ENCODE measurements at regions not wholly inside any gene's neighbourhood (a gene's known extent, or its start where the extent isn't known, plus 50 kb on each side); places are given as distances from the start of the nearest gene placed in this dataset.

DNA sequence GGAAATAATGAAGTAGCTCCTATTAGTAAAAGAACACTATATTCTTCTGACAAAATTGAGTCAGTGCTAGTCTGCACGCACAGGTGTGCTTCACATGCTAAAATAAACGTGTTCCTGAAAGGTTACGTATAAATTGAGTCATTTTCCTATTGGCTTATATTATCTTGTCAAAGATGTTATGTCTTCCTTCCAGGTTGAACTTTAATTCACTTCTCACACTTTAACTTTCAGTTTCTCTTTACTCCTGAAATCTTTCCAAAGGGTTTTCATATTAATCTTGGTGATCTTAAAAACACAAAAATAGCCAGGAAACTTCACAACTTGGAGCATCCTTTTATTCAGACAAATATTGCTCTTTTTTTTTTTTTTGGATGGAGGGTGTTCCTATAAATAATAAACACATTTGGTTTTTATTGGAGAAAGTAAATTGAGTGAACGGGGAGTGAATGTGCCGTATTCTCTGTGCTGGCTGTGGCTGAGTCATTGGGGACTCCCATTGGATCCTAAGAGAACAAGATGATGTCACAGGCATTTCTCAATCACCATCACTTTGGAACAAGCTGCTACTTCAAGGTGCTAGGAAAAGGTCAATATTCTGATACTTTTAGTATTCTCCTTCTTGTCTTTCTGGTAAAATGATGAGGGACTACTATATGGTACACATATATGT, 150.2 kb upstream of the SPATS2L start:
- Histone ChIP-seq H3K9me3 (replicated peaks) (peaks cover 3% of the 10 kb centered on the region), H3K4me1 (peaks cover 33% of the 10 kb centered on the region), H3K36me3 (no peaks in the 10 kb centered on the region), H3K27me3 (no peaks in the 10 kb centered on the region), H3K27ac (no peak overlapping the region), H3K4me3 (no peak overlapping the region)
- no peak for DNase-seq

DNA sequence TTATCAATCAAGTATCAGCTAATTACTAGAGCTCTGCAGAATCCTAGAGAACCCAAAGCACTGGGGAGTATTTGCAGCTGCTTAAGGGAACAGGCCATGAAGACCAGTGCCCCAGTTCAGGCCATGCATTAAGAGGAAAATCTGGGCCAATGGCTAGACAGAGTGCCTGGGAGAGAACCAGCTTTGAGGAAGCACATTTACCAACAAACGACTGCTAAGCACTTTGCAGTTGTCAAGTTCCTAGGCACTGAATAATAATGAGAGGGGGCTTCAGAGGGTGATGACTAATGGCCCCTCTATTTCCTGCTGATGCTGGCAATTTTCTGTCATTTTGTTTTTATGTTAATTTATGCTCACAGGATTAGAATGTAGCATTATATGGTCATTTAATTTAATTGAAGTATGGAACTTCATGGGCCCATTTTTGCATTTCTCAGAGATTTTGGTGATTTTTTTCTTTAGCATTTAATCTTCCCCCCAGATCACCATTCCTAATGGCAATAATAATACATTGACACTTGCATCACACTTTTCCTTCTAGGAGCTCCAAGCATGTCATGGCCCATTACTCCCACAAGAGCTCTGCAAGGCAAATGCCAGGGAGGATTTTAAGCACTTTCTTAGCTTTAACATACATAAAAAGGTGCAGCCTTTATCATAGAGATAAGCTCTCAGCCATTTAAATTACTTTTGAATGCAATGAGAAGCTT, 147.7 kb upstream of the SPATS2L start:
- Histone ChIP-seq H3K9me3 (replicated peaks) (peaks cover 14% of the 10 kb centered on the region), H3K4me1 (peaks cover 37% of the 10 kb centered on the region), H3K4me3 (peak overlapping the region; percentile 16; the same call in 1 of the 2 replicates), H3K27ac (peak overlapping the region; percentile 91), H3K27me3 (no peaks in the 10 kb centered on the region), H3K36me3 (no peaks in the 10 kb centered on the region)
- peak; percentile 34 to 63 for DNase-seq

DNA sequence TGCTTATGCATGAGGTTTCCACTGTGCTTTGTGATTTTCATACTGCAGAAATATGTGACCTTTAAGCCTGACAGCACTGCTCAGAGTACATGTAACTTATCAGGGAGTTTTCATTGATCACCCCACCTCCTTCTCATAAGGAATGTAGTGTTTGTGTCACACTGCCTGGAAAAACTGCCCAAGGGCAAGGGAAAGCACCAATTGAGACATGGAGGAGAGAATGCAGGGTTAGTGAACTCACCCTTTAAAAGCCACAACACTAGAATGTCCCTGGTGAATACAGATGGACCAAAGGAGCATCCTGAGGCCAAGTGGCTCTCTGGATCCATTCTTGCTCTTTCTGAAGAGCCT, 147.2 kb upstream of the SPATS2L start:
- no peaks in the 10 kb centered on the region for H3K27me3 ChIP-seq
- peak overlapping the region; percentile 16; the same call in 1 of the 2 replicates for H3K4me3 ChIP-seq
- peaks cover 37% of the 10 kb centered on the region for H3K4me1 ChIP-seq
- H3K9me3 ChIP-seq (replicated peaks), result peaks cover 14% of the 10 kb centered on the region
- peak; percentile 38 to 68 for DNase-seq
- H3K36me3 ChIP-seq, result no peaks in the 10 kb centered on the region
- peak overlapping the region; percentile 91 for H3K27ac ChIP-seq

DNA sequence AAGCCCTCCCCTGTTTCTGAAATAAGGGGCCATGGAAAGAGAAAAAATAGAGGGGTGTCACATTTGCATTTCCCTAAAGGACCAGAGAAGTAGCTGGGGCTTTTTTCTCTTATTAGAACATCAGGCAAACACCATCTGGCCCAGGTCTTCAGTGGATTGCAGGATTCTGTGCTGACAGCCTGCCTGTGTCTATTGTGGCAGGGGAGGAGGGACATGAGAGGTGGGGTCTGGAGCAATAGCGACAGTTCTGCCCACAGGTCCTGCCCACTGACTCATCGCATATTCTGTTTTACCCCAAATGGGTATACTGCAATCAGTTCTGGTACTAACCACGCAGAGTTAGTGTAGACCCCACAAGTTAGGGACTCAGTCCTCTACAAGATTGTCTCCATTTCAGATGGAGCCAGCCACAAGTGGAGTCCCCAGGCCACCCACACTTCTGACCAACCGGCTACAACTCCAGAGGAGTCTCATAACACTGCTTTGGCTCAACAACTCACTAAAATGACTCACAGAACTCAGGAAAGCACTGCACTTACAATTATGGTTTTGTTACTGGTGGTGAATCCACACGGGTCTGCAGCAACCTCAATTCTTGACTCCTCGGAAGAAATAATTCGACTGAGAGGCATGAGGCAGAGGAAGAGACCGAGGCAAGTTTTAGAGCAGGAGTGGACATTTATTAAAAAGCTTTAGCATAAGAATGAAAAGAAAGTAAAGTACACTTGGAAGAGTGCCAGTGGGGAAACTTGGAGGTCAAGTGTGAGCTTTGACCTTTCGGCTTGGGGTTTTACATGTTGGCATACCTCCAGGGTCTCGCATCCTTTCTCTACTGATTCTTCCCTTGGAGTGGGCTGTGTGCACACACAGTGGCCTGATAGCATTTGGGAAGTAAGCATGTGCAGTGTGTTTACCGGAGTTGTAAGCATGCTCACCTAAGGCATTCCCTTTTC, 146.4 kb upstream of the SPATS2L start:
- Histone ChIP-seq H3K4me3 (peak overlapping the region; percentile 32), H3K27me3 (no peaks in the 10 kb centered on the region), H3K9me3 (replicated peaks) (peaks cover 14% of the 10 kb centered on the region), H3K27ac (peak overlapping the region; percentile 91), H3K36me3 (no peaks in the 10 kb centered on the region), H3K4me1 (peaks cover 37% of the 10 kb centered on the region)
- peak; percentile 89 to 92 for DNase-seq

DNA sequence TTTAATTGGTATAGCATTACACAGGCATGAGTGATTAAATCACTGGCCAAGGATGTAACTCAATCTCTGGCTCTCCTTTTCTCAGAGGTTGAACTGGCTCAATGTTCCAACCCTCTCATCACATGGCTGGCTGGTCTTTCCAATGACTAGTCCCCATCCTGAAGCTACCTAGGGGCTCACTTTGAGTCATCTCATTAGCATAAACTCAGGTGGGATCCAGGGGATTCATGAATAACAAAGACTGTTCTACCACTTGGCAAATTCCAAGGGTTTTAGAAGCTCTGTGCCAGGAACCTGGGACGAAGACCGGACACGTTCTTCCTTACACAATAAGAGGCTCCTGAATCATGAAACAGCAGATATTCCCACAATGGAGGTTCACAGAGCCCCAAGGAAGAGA, 145.0 kb upstream of the SPATS2L start:
- Histone ChIP-seq H3K27ac (peak overlapping the region; percentile 7; the same call in 1 of the 2 replicates), H3K27me3 (no peaks in the 10 kb centered on the region), H3K9me3 (replicated peaks) (peaks cover 19% of the 10 kb centered on the region), H3K4me1 (peaks cover 37% of the 10 kb centered on the region), H3K36me3 (no peaks in the 10 kb centered on the region), H3K4me3 (no peak overlapping the region)
- DNase-seq, result no peak

DNA sequence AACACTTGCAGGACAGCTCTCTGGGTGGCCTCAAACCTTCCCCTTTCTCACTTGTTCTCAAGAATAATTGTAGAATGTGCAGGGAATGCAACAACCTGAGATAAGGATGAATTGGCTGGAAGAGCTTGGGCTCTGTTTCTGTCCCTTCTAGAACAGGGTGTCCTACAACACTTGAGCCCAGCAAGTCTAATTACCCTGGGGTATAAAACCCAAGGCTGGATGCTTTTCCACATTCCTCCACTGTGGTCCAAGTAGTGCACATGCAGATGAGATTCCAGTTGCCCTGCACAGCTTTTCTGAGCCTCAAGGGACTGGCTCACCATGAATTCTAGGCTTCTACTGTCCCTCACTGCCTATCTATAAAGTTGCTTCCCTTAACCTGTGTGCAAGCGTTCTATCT, 140.8 kb upstream of the SPATS2L start:
- no peak overlapping the region for H3K4me3 ChIP-seq
- no peak for DNase-seq
- peaks cover 11% of the 10 kb centered on the region for H3K4me1 ChIP-seq
- H3K9me3 ChIP-seq (replicated peaks), result peaks cover 19% of the 10 kb centered on the region
- H3K36me3 ChIP-seq, result no peaks in the 10 kb centered on the region
- no peaks in the 10 kb centered on the region for H3K27me3 ChIP-seq
- no peak overlapping the region for H3K27ac ChIP-seq

DNA sequence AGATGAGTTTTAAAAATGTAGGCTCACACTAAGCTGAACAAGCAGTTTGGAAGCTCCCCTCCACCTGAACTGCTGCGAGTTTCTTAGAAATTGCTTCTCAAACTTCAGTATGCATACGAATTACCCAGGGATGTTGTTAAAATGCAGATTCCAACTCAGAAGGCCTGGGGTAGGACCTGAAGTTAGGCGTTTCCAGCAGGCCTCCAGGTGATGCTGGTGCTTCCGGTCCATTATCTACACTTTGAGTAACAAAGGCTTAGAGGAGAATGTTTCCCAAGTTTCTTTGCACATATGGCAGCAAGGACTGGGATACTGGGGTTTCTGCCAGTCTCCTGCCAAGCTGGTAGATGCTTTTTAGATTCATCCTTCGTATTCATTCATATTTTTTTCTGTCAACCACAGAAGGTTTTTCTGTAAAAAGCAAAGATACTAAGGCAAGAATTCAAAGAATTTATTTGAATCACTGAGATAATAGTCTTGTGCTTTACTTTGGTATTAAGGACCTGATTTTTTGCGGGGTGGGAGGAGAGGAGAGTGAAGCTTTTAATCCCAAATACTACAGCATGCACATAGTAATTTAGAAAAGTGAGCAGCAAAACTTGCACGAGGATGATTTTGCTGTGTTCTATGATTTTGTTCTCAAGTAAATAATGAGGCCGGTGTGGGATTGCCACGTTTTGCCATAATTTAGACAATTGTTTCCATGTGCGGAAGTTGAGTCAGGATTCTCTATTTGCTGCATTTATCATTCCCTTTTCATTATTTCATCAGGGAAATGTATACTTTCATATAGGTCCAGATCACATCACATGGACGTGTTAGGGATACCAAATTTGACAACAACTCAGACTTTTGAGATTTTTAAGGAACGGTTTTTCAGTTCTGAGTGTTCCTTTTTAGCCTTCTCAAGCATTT, 137.6 kb upstream of the SPATS2L start:
- DNase-seq, result no peak
- H3K36me3 ChIP-seq, result no peaks in the 10 kb centered on the region
- H3K27me3 ChIP-seq, result no peaks in the 10 kb centered on the region
- no peak overlapping the region for H3K4me3 ChIP-seq
- peaks cover 6% of the 10 kb centered on the region; the same call in 1 of the 2 replicates for H3K9me3 ChIP-seq (replicated peaks)
- no peak overlapping the region for H3K27ac ChIP-seq
- H3K4me1 ChIP-seq, result peaks cover 7% of the 10 kb centered on the region; the same call in 1 of the 2 replicates

DNA sequence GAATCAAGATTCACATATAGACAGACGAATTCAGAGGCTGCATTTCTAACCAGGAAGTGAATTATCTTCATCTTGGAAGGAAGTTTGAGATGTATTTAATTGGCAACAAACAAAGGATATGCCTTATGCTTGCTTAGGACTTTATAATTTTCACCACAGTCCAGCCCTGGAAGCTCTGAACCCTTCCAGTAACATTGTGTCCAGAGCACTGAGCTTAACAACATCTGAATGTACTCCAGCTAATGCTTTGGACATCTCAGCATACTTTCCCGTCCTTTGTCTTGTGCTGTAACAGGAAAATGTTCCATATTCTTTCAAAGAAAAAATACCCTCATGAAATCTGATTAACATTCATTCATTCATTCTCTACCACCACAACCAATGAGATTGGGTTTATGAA, 136.3 kb upstream of the SPATS2L start:
- H3K27me3 ChIP-seq, result no peaks in the 10 kb centered on the region
- H3K27ac ChIP-seq, result no peak overlapping the region
- H3K4me1 ChIP-seq, result peaks cover 7% of the 10 kb centered on the region; the same call in 1 of the 2 replicates
- DNase-seq, result no peak
- no peaks in the 10 kb centered on the region for H3K36me3 ChIP-seq
- no peak overlapping the region for H3K4me3 ChIP-seq
- peaks cover 6% of the 10 kb centered on the region; the same call in 1 of the 2 replicates for H3K9me3 ChIP-seq (replicated peaks)

DNA sequence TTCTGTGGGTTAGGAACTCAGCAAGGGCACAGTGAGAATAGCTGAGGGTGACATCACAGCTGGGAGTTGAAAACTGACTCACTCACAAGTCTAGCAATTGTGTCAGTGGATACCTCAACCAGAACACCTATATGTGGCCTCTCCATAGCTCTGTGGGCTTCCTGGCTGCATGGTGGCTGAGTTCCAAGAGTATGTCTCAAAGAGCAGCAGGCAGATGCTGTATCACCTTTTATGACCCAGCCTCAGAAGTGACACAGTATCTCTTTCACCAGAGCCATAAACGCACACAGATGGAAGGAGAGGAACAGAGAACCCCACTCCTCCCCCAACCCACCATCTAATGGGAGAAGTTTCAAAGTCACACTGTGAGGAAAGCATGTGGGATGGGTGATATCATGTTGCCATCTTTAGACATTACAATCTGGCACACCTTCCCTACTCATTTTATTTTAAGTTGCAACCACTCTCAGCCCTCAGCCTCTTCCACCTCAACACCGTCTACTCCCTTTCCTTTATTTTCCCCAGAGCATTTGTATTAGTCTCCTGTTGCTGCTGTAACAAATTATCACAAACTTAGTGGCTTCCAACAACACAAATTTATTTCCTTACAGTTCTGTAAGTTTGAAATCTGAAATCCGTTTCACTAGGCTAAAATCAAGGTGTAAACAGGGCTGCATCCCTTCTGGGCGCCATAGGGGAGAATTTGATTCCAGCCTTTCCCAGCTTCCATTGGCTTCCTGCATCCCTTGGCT, 134.6 kb upstream of the SPATS2L start:
- no peak overlapping the region for H3K4me3 ChIP-seq
- DNase-seq, result peak; percentile 26 to 53
- H3K36me3 ChIP-seq, result no peaks in the 10 kb centered on the region
- peaks cover 4% of the 10 kb centered on the region; the same call in 1 of the 2 replicates for H3K9me3 ChIP-seq (replicated peaks)
- no peaks in the 10 kb centered on the region for H3K27me3 ChIP-seq
- H3K4me1 ChIP-seq, result peaks cover 12% of the 10 kb centered on the region
- no peak overlapping the region for H3K27ac ChIP-seq

DNA sequence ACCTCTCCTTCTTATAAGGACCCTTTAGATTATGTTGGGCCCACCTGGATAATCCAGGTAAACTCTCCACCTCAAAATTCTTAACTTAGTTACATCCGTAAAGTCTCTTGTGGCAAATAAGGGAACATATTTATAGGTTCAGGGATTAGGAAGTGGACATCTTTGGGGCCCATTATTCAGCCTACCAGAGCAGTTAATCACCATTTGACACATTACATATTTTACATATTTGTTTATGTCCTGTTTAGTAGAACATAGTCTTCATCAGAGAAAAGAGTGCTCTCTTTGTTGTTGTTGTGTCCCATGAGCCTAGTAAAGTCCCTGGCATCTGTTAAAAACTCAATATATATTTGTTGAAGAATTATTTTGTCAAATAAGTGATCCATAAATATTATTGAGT, 134.0 kb upstream of the SPATS2L start:
- Histone ChIP-seq H3K36me3 (no peaks in the 10 kb centered on the region), H3K27ac (no peak overlapping the region), H3K27me3 (no peaks in the 10 kb centered on the region), H3K4me1 (peaks cover 19% of the 10 kb centered on the region), H3K4me3 (no peak overlapping the region), H3K9me3 (replicated peaks) (peaks cover 4% of the 10 kb centered on the region; the same call in 1 of the 2 replicates)
- no peak for DNase-seq

DNA sequence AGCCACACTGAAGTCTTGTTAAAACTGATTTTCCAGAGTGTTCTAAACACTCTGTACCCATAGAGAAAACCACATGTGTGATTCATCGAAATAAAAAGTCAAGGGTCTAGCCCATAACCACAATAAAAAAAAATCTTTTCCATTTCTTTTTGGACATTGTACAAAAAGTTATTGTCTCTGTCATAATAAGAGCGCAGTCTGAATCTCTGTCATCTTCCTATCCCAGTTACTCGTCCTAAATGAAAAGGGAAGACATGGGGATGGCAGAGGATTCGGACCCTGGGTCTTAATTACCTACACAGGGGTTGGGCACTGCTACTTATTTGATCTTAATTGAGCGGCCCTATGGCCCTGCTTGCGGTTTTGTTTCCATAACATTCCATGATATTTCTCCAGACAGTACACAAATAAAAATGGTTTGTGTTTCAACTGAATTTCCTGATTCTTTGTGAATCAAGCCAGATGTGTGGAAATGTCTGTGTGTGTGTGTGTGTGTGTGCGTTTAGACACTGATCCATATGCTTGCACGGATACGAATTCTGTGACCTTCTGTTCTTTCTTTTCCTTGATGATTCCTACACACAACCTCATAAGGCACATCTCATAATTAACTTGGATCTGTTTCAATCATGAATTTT, 133.4 kb upstream of the SPATS2L start:
- H3K4me3 ChIP-seq, result no peak overlapping the region
- no peaks in the 10 kb centered on the region for H3K27me3 ChIP-seq
- DNase-seq, result no peak
- peaks cover 4% of the 10 kb centered on the region; the same call in 1 of the 2 replicates for H3K9me3 ChIP-seq (replicated peaks)
- H3K27ac ChIP-seq, result no peak overlapping the region
- H3K36me3 ChIP-seq, result no peaks in the 10 kb centered on the region
- H3K4me1 ChIP-seq, result peaks cover 22% of the 10 kb centered on the region

DNA sequence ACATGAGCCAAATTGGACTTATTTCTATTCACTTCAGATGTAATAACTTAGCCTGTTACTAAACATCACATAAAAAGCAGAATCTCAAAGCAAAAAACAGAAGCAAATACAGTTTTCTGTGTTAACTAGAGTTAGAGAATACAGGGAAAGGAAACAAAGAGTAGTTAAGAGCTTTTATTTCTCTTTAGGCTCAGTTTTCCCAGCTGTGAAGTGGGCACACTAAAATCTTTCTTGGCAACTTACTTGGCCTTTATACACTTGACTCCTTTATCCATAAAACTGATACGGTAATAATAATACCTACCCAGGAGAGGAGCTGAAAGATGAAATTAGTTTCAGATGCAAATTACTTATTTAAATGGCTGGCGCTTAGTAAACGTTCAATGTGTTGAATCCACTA, 132.8 kb upstream of the SPATS2L start:
- no peaks in the 10 kb centered on the region for H3K36me3 ChIP-seq
- peaks cover 27% of the 10 kb centered on the region for H3K4me1 ChIP-seq
- H3K27ac ChIP-seq, result no peak overlapping the region
- no peak for DNase-seq
- no peaks in the 10 kb centered on the region for H3K27me3 ChIP-seq
- H3K4me3 ChIP-seq, result no peak overlapping the region
- H3K9me3 ChIP-seq (replicated peaks), result peaks cover 4% of the 10 kb centered on the region; the same call in 1 of the 2 replicates

Data from SJCRH30 (cell line).